HG02759 (cell line): ENCODE measurements at regions not wholly inside any gene's neighbourhood (a gene's known extent, or its start where the extent isn't known, plus 50 kb on each side); places are given as distances from the start of the nearest gene placed in this dataset.
"Not testable (repeated sequence)": the region's sequence is repeated elsewhere in the genome, so short reads cannot be mapped to it uniquely, and the experiment has no call there.

Source experiments
- ATAC-seq: cut with Tn5 transposase; IDR thresholded peaks from one replicate; pipeline ENCODE4 v1.9.1; 2021; ENCODE audit warnings: mild to moderate bottlenecking, moderate library complexity; ENCODE audit not compliant: unreplicated experiment

GRCh38 chr7:55743454-55743717 lies 119.2 kb downstream of the SEPTIN14 start:
- not testable (repeated sequence) for ATAC-seq

- not testable (repeated sequence) for ATAC-seq
Observed at GRCh38 chr7:55742651-55743453, 119.7 kb downstream of the SEPTIN14 start.

GRCh38 chr7:55741721-55742631 lies 120.6 kb downstream of the SEPTIN14 start:
- ATAC-seq, result not testable (repeated sequence)

GRCh38 chr7:55740633-55741250 lies 121.8 kb downstream of the SEPTIN14 start:
- ATAC-seq, result not testable (repeated sequence)

GRCh38 chr7:55740053-55740452 lies 122.5 kb downstream of the SEPTIN14 start:
- ATAC-seq, result not testable (repeated sequence)

- not testable (repeated sequence) for ATAC-seq
Observed at GRCh38 chr7:55736641-55737221, 125.8 kb downstream of the SEPTIN14 start.

GRCh38 chr7:55733241-55734140 lies 129.1 kb downstream of the SEPTIN14 start:
- no peak for ATAC-seq

- ATAC-seq, result no peak
Observed at GRCh38 chr7:55731931-55732330, 130.6 kb downstream of the SEPTIN14 start.

GRCh38 chr7:55730197-55730596 lies 132.4 kb downstream of the SEPTIN14 start:
- no peak for ATAC-seq

- ATAC-seq, result no peak
Observed at GRCh38 chr7:55723621-55723941, 139.0 kb downstream of the SEPTIN14 start.

GRCh38 chr7:55722874-55723620 lies 139.5 kb downstream of the SEPTIN14 start:
- ATAC-seq, result peak; percentile 98

GRCh38 chr7:55721004-55721403 lies 141.5 kb downstream of the SEPTIN14 start:
- not testable (repeated sequence) for ATAC-seq

- ATAC-seq, result not testable (repeated sequence)
Observed at GRCh38 chr7:55715247-55715867, 143.1 kb upstream of the VOPP1 start.

- ATAC-seq, result not testable (repeated sequence)
Observed at GRCh38 chr7:55714370-55714769, 142.1 kb upstream of the VOPP1 start.

- ATAC-seq, result not testable (repeated sequence)
Observed at GRCh38 chr7:55710312-55710711, 138.0 kb upstream of the VOPP1 start.

GRCh38 chr7:55708028-55708427 lies 135.7 kb upstream of the VOPP1 start:
- not testable (repeated sequence) for ATAC-seq

- not testable (repeated sequence) for ATAC-seq
Observed at GRCh38 chr7:55707410-55707809, 135.1 kb upstream of the VOPP1 start.

GRCh38 chr7:55706451-55707195 lies 134.3 kb upstream of the VOPP1 start:
- not testable (repeated sequence) for ATAC-seq
